Brain microvascular endothelial cell (primary cell): ENCODE measurements at regions not wholly inside any gene's neighbourhood (a gene's known extent, or its start where the extent isn't known, plus 50 kb on each side); places are given as distances from the start of the nearest gene placed in this dataset.

ENCODE experiments used
- DNase-seq: peaks from one replicate; pipeline ENCODE4 v3.0.0-alpha.2; 2020
- H3K27ac ChIP-seq: fragments of 250-450 bp; sonication (Bioruptor Pico); 2 replicates; pipeline ENCODE4 v1.5.1; 2020; ENCODE audit warnings: mild to moderate bottlenecking, moderate library complexity
- H3K27me3 ChIP-seq: fragments of 250-450 bp; sonication (Bioruptor Pico); replicated peaks from 2 replicates; pipeline ENCODE4 v1.5.1; 2020; ENCODE audit warnings: mild to moderate bottlenecking
- H3K36me3 ChIP-seq: fragments of 250-450 bp; sonication (Bioruptor Pico); replicated peaks from 2 replicates; pipeline ENCODE4 v1.5.1; 2020; ENCODE audit warnings: mild to moderate bottlenecking
- H3K4me3 ChIP-seq: 2 replicates; pipeline ENCODE4 v1.5.1; 2011; ENCODE audit warnings: low read depth, mild to moderate bottlenecking, control low read depth, low read length, moderate library complexity
- in situ Hi-C: cut with HindIII; loops from 2 replicates; pipeline ENCODE4 v1.10.0; 2017; ENCODE audit warnings: low sequenced_read_pairs, low pct_ligation_motif_present
- TF ChIP-seq, protein P1 (sequence below): IDR thresholded peaks from 2 replicates; pipeline ENCODE4 v1.5.1; 2011; ENCODE audit warnings: low read depth, mild to moderate bottlenecking, moderate library complexity, low read length, control low read depth, inconsistent platforms; ENCODE audit errors: missing control alignments

DNA sequence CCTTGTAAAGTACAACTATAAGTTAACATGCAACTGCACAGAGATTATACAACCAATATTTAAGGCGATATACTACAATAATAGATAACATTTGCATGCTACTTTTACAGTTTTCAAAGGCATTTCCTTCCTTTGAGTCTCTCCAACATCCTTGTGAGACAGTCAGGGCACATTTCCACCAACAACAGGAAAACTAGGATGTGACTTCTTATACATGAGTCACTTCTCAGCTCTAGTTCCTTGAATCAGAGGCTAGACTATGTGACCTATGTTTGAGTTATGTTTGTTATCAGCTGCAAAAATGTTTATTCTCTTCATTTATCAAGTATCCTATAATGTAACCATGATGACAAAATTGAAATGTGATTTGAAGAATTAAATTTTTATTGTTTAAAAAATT, 51.7 kb upstream of the TFAP2D start:
- Histone ChIP-seq H3K27me3 (no peaks in the 10 kb centered on the region), H3K27ac (no peak overlapping the region), H3K36me3 (no peaks in the 10 kb centered on the region), H3K4me3 (no peak overlapping the region)
- in situ Hi-C loops, result no loop called here
- TF ChIP-seq, protein P1, sequence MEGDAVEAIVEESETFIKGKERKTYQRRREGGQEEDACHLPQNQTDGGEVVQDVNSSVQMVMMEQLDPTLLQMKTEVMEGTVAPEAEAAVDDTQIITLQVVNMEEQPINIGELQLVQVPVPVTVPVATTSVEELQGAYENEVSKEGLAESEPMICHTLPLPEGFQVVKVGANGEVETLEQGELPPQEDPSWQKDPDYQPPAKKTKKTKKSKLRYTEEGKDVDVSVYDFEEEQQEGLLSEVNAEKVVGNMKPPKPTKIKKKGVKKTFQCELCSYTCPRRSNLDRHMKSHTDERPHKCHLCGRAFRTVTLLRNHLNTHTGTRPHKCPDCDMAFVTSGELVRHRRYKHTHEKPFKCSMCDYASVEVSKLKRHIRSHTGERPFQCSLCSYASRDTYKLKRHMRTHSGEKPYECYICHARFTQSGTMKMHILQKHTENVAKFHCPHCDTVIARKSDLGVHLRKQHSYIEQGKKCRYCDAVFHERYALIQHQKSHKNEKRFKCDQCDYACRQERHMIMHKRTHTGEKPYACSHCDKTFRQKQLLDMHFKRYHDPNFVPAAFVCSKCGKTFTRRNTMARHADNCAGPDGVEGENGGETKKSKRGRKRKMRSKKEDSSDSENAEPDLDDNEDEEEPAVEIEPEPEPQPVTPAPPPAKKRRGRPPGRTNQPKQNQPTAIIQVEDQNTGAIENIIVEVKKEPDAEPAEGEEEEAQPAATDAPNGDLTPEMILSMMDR, result no peak
- DNase-seq, result no peak
